HUES6 (cell line): ENCODE measurements at regions not wholly inside any gene's neighbourhood (a gene's known extent, or its start where the extent isn't known, plus 50 kb on each side); places are given as distances from the start of the nearest gene placed in this dataset.

ENCODE experiments used
- H3K27ac ChIP-seq: 2 replicates; pipeline ENCODE4 v1.7.0; 2013; ENCODE audit warnings: low read depth, mild to moderate bottlenecking, low read length, inconsistent platforms
- H3K27me3 ChIP-seq: 2 replicates; pipeline ENCODE4 v1.6.1; 2013; ENCODE audit warnings: low read length; ENCODE audit not compliant: control insufficient read depth, insufficient read depth
- H3K36me3 ChIP-seq: 2 replicates; pipeline ENCODE4 v1.6.1; 2013; ENCODE audit warnings: low read length; ENCODE audit not compliant: control insufficient read depth, insufficient read depth
- H3K4me1 ChIP-seq: 2 replicates; pipeline ENCODE4 v1.6.1; 2013; ENCODE audit warnings: low read length; ENCODE audit not compliant: control insufficient read depth, insufficient read depth
- H3K4me3 ChIP-seq: 2 replicates; pipeline ENCODE4 v1.5.1; 2013; ENCODE audit warnings: low read depth, low read length
- H3K9ac ChIP-seq: one replicate; pipeline ENCODE4 v1.6.1; 2013; ENCODE audit warnings: mild to moderate bottlenecking, low read length
- H3K9me3 ChIP-seq: 2 replicates; pipeline ENCODE4 v1.6.1; 2013; ENCODE audit warnings: low read depth, low read length; ENCODE audit not compliant: control insufficient read depth, insufficient read depth

GRCh38 chr3:40969341-40969740 is 230.0 kb upstream of the CTNNB1 start:
- H3K27me3 ChIP-seq: no peaks in the 10 kb centered on the region
- H3K9ac ChIP-seq: no peak overlapping the region
- H3K9me3 ChIP-seq: peaks cover 5% of the 10 kb centered on the region; the same call in 1 of the 2 replicates
- H3K27ac ChIP-seq: no peak overlapping the region
- no peak overlapping the region for H3K4me3 ChIP-seq
- no peaks in the 10 kb centered on the region for H3K4me1 ChIP-seq
- H3K36me3 ChIP-seq: no peaks in the 10 kb centered on the region

DNA sequence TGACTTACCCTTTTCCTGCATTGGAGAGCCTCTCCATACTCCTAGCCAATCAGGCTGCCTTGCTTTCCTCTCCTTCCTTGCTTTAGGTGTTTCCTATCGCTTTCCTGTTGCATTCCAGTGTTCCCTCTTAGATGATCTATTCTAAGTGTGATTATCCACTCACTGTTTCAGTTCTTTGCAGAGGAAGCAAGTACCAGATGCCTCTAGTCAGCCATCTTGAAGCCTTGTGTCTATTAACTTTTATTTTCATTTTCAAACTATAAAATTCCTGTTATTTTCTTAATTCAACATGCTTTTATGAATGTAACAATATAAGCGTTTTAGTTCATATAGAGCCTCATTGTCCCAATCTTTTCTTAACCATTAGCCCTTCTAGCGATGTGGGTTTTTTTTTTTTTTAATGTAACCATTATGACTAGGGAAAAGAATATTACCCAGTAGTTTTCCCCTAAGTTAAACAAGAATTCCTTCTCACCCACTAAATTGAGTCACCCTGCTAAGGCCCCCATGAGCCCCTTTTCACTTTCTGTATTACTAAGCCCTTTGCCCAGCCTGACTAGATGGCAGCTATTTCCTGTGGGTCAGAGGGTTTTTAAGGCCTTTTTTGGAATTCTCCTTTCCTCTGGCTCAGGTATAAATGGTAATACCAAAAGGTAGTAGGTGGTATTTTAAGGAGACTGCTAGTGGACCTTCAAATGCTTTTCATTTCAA is 229.4 kb upstream of the CTNNB1 start:
- Histone ChIP-seq H3K36me3 (no peaks in the 10 kb centered on the region), H3K4me1 (no peaks in the 10 kb centered on the region), H3K9ac (no peak overlapping the region), H3K27ac (no peak overlapping the region), H3K27me3 (no peaks in the 10 kb centered on the region), H3K4me3 (no peak overlapping the region), H3K9me3 (0 out of 2 replicates have a peak, but pooled peaks cover 5% of the 10 kb centered on the region)

DNA sequence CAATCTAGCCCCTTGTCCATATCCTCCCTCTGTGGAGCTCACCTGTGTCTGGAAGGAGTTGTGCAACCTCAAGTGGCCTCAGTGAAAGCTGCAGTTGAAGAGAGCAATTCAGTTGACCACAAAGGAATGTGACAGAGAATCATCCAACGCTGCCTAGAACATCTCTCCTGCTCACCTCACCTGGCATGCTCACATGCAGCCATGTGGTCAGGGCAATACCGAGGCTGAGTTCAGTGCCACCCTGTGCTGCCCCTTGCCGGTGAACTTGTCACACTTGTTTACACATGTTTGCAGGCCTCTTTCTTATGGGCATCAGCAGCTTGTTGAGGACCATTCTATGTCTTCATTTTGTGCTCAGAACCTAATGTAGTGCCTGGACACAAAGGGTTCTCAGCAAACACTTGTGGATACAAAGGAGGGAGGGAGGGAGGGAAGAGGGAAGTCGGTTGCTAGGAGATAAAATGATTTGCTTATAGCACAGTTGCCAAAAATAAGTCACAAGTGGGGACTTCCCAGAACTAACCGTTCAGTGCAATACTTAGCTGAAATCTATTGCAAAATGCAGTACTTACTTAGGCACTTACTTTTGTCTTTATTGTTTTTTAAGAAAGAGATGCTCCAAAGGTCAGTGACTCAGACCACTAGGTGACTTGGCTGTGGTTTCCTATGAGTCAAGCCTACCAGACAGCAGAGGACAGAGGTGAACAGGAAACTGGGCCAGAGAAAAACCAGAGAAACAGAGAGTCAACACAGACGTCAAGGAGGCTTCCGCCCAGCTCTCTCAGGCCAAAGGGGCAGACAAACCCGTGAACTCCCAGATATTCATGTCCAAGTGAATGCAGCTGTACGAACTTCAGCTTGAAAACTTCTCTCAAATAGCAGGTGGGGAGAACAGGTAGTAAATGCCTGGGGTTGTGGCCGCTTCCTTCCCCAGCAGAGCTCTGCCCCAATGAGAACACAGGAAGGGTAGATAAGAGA is 227.8 kb upstream of the CTNNB1 start:
- H3K4me3 ChIP-seq: no peak overlapping the region
- H3K27ac ChIP-seq: no peak overlapping the region
- peaks cover 6% of the 10 kb centered on the region; the same call in 1 of the 2 replicates for H3K4me1 ChIP-seq
- no peak overlapping the region for H3K9ac ChIP-seq
- H3K36me3 ChIP-seq: no peaks in the 10 kb centered on the region
- no peaks in the 10 kb centered on the region for H3K27me3 ChIP-seq
- no peaks in the 10 kb centered on the region for H3K9me3 ChIP-seq

- H3K4me3 ChIP-seq: no peak overlapping the region
- no peak overlapping the region for H3K9ac ChIP-seq
- H3K9me3 ChIP-seq: no peaks in the 10 kb centered on the region
- no peak overlapping the region for H3K27ac ChIP-seq
- no peaks in the 10 kb centered on the region for H3K36me3 ChIP-seq
- H3K27me3 ChIP-seq: no peaks in the 10 kb centered on the region
- H3K4me1 ChIP-seq: peaks cover 6% of the 10 kb centered on the region; the same call in 1 of the 2 replicates
Observed at GRCh38 chr3:40972350-40972749, 227.0 kb upstream of the CTNNB1 start.

GRCh38 chr3:40973141-40973540 is 226.2 kb upstream of the CTNNB1 start:
- Histone ChIP-seq H3K4me3 (no peak overlapping the region), H3K27me3 (no peaks in the 10 kb centered on the region), H3K9ac (no peak overlapping the region), H3K36me3 (no peaks in the 10 kb centered on the region), H3K27ac (no peak overlapping the region), H3K4me1 (peaks cover 6% of the 10 kb centered on the region; the same call in 1 of the 2 replicates), H3K9me3 (no peaks in the 10 kb centered on the region)

- Histone ChIP-seq H3K36me3 (no peaks in the 10 kb centered on the region), H3K9ac (no peak overlapping the region), H3K4me3 (no peak overlapping the region), H3K9me3 (no peaks in the 10 kb centered on the region), H3K4me1 (peaks cover 6% of the 10 kb centered on the region; the same call in 1 of the 2 replicates), H3K27me3 (no peaks in the 10 kb centered on the region), H3K27ac (no peak overlapping the region)
Observed at GRCh38 chr3:40975711-40976121, 223.6 kb upstream of the CTNNB1 start.

GRCh38 chr3:40976241-40976640 is 223.1 kb upstream of the CTNNB1 start:
- Histone ChIP-seq H3K4me3 (no peak overlapping the region), H3K4me1 (peaks cover 6% of the 10 kb centered on the region; the same call in 1 of the 2 replicates), H3K27me3 (no peaks in the 10 kb centered on the region), H3K27ac (no peak overlapping the region), H3K9me3 (no peaks in the 10 kb centered on the region), H3K9ac (no peak overlapping the region), H3K36me3 (no peaks in the 10 kb centered on the region)

DNA sequence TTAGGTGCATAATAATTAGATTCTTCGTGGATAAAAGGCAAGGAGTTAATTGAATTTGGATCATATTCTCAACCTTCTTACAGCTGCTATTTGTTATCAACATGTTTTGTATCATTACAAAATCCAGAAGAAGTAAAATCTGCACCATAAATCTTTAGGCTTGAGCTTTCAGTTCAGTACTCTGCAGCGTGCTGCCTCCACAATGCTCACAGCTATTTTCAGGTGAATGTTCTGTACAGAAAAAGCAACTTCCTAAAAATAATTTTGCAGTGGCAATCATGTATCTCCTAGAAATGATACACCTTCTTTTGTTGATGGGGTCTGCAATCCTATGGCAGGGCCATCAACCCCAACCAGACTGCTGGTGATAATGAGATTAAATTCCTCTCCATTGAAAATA is 220.9 kb upstream of the CTNNB1 start:
- peaks cover 6% of the 10 kb centered on the region; the same call in 1 of the 2 replicates for H3K4me1 ChIP-seq
- H3K36me3 ChIP-seq: no peaks in the 10 kb centered on the region
- H3K27me3 ChIP-seq: no peaks in the 10 kb centered on the region
- H3K27ac ChIP-seq: no peak overlapping the region
- no peaks in the 10 kb centered on the region for H3K9me3 ChIP-seq
- no peak overlapping the region for H3K9ac ChIP-seq
- H3K4me3 ChIP-seq: no peak overlapping the region

- H3K4me1 ChIP-seq: peaks cover 6% of the 10 kb centered on the region; the same call in 1 of the 2 replicates
- H3K36me3 ChIP-seq: no peaks in the 10 kb centered on the region
- H3K27me3 ChIP-seq: no peaks in the 10 kb centered on the region
- no peaks in the 10 kb centered on the region for H3K9me3 ChIP-seq
- H3K9ac ChIP-seq: no peak overlapping the region
- no peak overlapping the region for H3K27ac ChIP-seq
- no peak overlapping the region for H3K4me3 ChIP-seq
Observed at GRCh38 chr3:40979962-40980361, 219.3 kb upstream of the CTNNB1 start.

DNA sequence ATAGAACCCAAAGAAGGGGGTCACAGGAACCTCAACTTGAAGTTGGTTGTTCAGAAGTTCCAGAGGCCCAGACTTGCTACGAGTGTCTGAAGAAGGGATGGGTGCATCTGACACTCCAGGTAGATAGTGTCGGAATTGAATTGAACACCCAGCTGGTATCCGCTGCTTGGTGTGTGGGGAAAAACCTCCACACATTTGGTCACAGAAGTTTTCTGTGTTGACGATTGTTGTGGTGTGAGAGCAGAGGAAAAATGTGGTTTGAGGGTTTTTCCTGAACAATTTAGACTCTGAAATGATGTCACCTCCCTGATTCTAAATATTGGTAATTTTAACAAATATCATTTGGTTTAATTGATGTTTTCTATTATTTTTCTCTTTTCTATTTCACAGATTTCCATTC is 218.8 kb upstream of the CTNNB1 start:
- Histone ChIP-seq H3K9me3 (no peaks in the 10 kb centered on the region), H3K4me3 (no peak overlapping the region), H3K4me1 (peaks cover 5% of the 10 kb centered on the region; the same call in 1 of the 2 replicates), H3K27ac (no peak overlapping the region), H3K27me3 (no peaks in the 10 kb centered on the region), H3K36me3 (no peaks in the 10 kb centered on the region), H3K9ac (no peak overlapping the region)

DNA sequence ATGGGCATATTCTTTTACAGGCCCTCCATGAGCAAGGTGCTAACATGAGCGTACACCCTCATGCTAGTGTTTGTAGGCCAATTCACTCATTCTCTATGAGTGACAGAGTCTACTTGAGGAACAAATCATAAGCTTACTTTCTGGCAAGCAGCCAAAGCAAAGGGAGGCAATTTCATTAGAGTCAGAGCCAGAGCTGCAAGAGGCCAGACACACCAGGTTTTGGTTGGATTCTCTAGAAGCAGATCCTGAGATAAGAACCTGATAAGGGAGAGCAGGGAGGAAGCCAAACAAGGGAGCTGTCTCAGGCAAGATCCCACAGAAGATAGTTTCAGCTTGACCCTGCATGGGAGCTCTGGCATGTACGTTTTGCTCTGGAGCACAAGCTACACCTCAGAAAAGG is 214.1 kb upstream of the CTNNB1 start:
- Histone ChIP-seq H3K4me3 (no peak overlapping the region), H3K27ac (no peak overlapping the region), H3K36me3 (no peaks in the 10 kb centered on the region), H3K27me3 (no peaks in the 10 kb centered on the region), H3K4me1 (no peaks in the 10 kb centered on the region), H3K9me3 (no peaks in the 10 kb centered on the region), H3K9ac (no peak overlapping the region)
